IPS-20b (cell line): ENCODE measurements at regions not wholly inside any gene's neighbourhood (a gene's known extent, or its start where the extent isn't known, plus 50 kb on each side); places are given as distances from the start of the nearest gene placed in this dataset.
"Not testable (repeated sequence)": the region's sequence is repeated elsewhere in the genome, so short reads cannot be mapped to it uniquely, and the experiment has no call there.

Experiments used
- H3K27ac ChIP-seq: one replicate; pipeline ENCODE4 v1.5.1; 2013; ENCODE audit warnings: low read length
- H3K27me3 ChIP-seq: 2 replicates; pipeline ENCODE4 v1.6.1; 2013; ENCODE audit warnings: mild to moderate bottlenecking, low read length, inconsistent platforms; ENCODE audit not compliant: insufficient read depth
- H3K36me3 ChIP-seq: 2 replicates; pipeline ENCODE4 v1.6.1; 2013; ENCODE audit warnings: low read depth, mild to moderate bottlenecking, inconsistent platforms, low read length, moderate library complexity; ENCODE audit not compliant: insufficient read depth
- H3K4me1 ChIP-seq: 2 replicates; pipeline ENCODE4 v1.6.1; 2013; ENCODE audit warnings: mild to moderate bottlenecking, control low read depth, inconsistent platforms, low read length, moderate library complexity; ENCODE audit not compliant: insufficient read depth
- H3K4me3 ChIP-seq: 2 replicates; pipeline ENCODE4 v1.5.1; 2013; ENCODE audit warnings: mild to moderate bottlenecking, low read length, inconsistent platforms
- H3K9ac ChIP-seq: 2 replicates; pipeline ENCODE4 v1.6.1; 2013; ENCODE audit warnings: low read depth, mild to moderate bottlenecking, inconsistent platforms, low read length, moderate library complexity
- H3K9me3 ChIP-seq: 2 replicates; pipeline ENCODE4 v1.6.1; 2013; ENCODE audit warnings: mild to moderate bottlenecking, low read depth, low read length, inconsistent platforms; ENCODE audit not compliant: insufficient read depth

GRCh38 chr3:80355144-80355543, 587.3 kb upstream of the ROBO1 start:
- H3K4me1 ChIP-seq, result no peaks in the 10 kb centered on the region
- H3K9me3 ChIP-seq, result no peaks in the 10 kb centered on the region
- no peak overlapping the region for H3K27ac ChIP-seq
- H3K27me3 ChIP-seq, result no peaks in the 10 kb centered on the region
- no peak overlapping the region for H3K9ac ChIP-seq
- H3K4me3 ChIP-seq, result no peak overlapping the region
- no peaks in the 10 kb centered on the region for H3K36me3 ChIP-seq

- Histone ChIP-seq H3K4me3 (no peak overlapping the region), H3K9ac (no peak overlapping the region), H3K4me1 (no peaks in the 10 kb centered on the region), H3K27ac (no peak overlapping the region), H3K27me3 (no peaks in the 10 kb centered on the region), H3K36me3 (no peaks in the 10 kb centered on the region), H3K9me3 (no peaks in the 10 kb centered on the region)
Measured at GRCh38 chr3:80351201-80351600, 583.4 kb upstream of the ROBO1 start.

- H3K36me3 ChIP-seq, result no peaks in the 10 kb centered on the region
- H3K27ac ChIP-seq, result no peak overlapping the region
- H3K27me3 ChIP-seq, result no peaks in the 10 kb centered on the region
- H3K4me1 ChIP-seq, result no peaks in the 10 kb centered on the region
- H3K9ac ChIP-seq, result no peak overlapping the region
- H3K4me3 ChIP-seq, result no peak overlapping the region
- H3K9me3 ChIP-seq, result no peaks in the 10 kb centered on the region
Measured at GRCh38 chr3:80350771-80351170, 583.0 kb upstream of the ROBO1 start.

GRCh38 chr3:80338366-80338765, 570.6 kb upstream of the ROBO1 start:
- no peaks in the 10 kb centered on the region for H3K4me1 ChIP-seq
- H3K9ac ChIP-seq, result no peak overlapping the region
- H3K27ac ChIP-seq, result no peak overlapping the region
- no peaks in the 10 kb centered on the region for H3K36me3 ChIP-seq
- no peak overlapping the region for H3K4me3 ChIP-seq
- H3K27me3 ChIP-seq, result no peaks in the 10 kb centered on the region
- no peaks in the 10 kb centered on the region for H3K9me3 ChIP-seq

GRCh38 chr3:80334534-80334933, 566.7 kb upstream of the ROBO1 start:
- no peaks in the 10 kb centered on the region for H3K9me3 ChIP-seq
- H3K9ac ChIP-seq, result no peak overlapping the region
- H3K4me3 ChIP-seq, result no peak overlapping the region
- no peak overlapping the region for H3K27ac ChIP-seq
- no peaks in the 10 kb centered on the region for H3K27me3 ChIP-seq
- no peaks in the 10 kb centered on the region for H3K36me3 ChIP-seq
- no peaks in the 10 kb centered on the region for H3K4me1 ChIP-seq

GRCh38 chr3:80331494-80332170, 563.8 kb upstream of the ROBO1 start:
- Histone ChIP-seq H3K4me1 (no peaks in the 10 kb centered on the region), H3K27me3 (no peaks in the 10 kb centered on the region), H3K4me3 (no peak overlapping the region), H3K27ac (no peak overlapping the region), H3K9me3 (no peaks in the 10 kb centered on the region), H3K36me3 (no peaks in the 10 kb centered on the region), H3K9ac (no peak overlapping the region)

GRCh38 chr3:80314541-80314940, 546.7 kb upstream of the ROBO1 start:
- H3K27ac ChIP-seq, H3K9me3 ChIP-seq, H3K36me3 ChIP-seq, H3K4me1 ChIP-seq, H3K4me3 ChIP-seq, H3K9ac ChIP-seq, H3K27me3 ChIP-seq: not testable (repeated sequence)

- no peak overlapping the region for H3K9ac ChIP-seq
Measured at GRCh38 chr3:80308637-80309036, 540.8 kb upstream of the ROBO1 start.

GRCh38 chr3:80307844-80308243, 540.0 kb upstream of the ROBO1 start:
- no peak overlapping the region for H3K27ac ChIP-seq

More at GRCh38 chr3:80308637-80309036, 540.8 kb upstream of the ROBO1 start:
- Histone ChIP-seq H3K27ac (no peak overlapping the region), H3K4me3 (no peak overlapping the region), H3K27me3 (no peaks in the 10 kb centered on the region), H3K4me1 (no peaks in the 10 kb centered on the region), H3K36me3 (no peaks in the 10 kb centered on the region), H3K9me3 (no peaks in the 10 kb centered on the region)

GRCh38 chr3:80297720-80298119, 529.9 kb upstream of the ROBO1 start:
- no peak overlapping the region for H3K27ac ChIP-seq
- no peaks in the 10 kb centered on the region for H3K9me3 ChIP-seq
- H3K4me1 ChIP-seq, result no peaks in the 10 kb centered on the region
- H3K9ac ChIP-seq, result no peak overlapping the region
- H3K4me3 ChIP-seq, result no peak overlapping the region
- H3K27me3 ChIP-seq, result no peaks in the 10 kb centered on the region
- no peaks in the 10 kb centered on the region for H3K36me3 ChIP-seq

More at GRCh38 chr3:80307844-80308243, 540.0 kb upstream of the ROBO1 start:
- no peaks in the 10 kb centered on the region for H3K27me3 ChIP-seq
- no peak overlapping the region for H3K9ac ChIP-seq
- H3K4me3 ChIP-seq, result no peak overlapping the region
- H3K4me1 ChIP-seq, result no peaks in the 10 kb centered on the region
- no peaks in the 10 kb centered on the region for H3K9me3 ChIP-seq
- H3K36me3 ChIP-seq, result no peaks in the 10 kb centered on the region

GRCh38 chr3:80285388-80285787, 517.6 kb upstream of the ROBO1 start:
- Histone ChIP-seq H3K27me3 (no peaks in the 10 kb centered on the region), H3K36me3 (no peaks in the 10 kb centered on the region), H3K9me3 (no peaks in the 10 kb centered on the region), H3K9ac (no peak overlapping the region), H3K27ac (no peak overlapping the region), H3K4me1 (no peaks in the 10 kb centered on the region), H3K4me3 (no peak overlapping the region)

GRCh38 chr3:80283783-80284182, 516.0 kb upstream of the ROBO1 start:
- H3K4me1 ChIP-seq, result no peaks in the 10 kb centered on the region
- no peaks in the 10 kb centered on the region for H3K9me3 ChIP-seq
- H3K4me3 ChIP-seq, result no peak overlapping the region
- H3K27me3 ChIP-seq, result no peaks in the 10 kb centered on the region
- H3K36me3 ChIP-seq, result no peaks in the 10 kb centered on the region
- no peak overlapping the region for H3K9ac ChIP-seq
- no peak overlapping the region for H3K27ac ChIP-seq
